ENCODE measurements at regions not wholly inside any gene's neighbourhood (a gene's known extent, or its start where the extent isn't known, plus 50 kb on each side); places are given as distances from the start of the nearest gene placed in this dataset.

DNA sequence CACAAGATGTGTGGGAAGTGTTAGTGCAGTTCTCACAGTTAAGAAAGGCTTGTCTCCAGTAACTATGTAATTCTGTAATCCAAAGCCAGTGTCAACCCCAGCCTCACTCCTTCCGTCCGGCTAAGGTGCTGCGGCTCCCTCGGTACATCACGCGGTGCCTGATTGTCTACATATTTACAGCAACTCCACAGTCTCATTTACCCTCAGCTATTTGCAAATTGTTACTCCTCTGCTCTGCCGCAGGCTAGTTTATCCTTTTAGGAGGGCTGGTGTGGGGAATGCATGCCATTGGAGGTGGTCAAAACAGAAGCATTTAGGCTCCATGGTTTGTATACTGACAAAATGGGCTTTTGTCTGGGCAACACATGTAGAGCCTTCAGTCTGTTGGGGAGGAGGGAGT, 358.3 kb downstream of the METTL15 start:
- H3K4me1 ChIP-seq, result no peaks in the 10 kb centered on the region
- ATAC-seq, result no peak
- WGBS, 2 donors, result 95 to 98% methylated on average over 7 of the region's 7 CpGs
- DNase-seq, result no peak
- H3K27ac ChIP-seq, result no peak overlapping the region
- no peaks in the 10 kb centered on the region for H3K27me3 ChIP-seq
- TF ChIP-seq, protein P1, sequence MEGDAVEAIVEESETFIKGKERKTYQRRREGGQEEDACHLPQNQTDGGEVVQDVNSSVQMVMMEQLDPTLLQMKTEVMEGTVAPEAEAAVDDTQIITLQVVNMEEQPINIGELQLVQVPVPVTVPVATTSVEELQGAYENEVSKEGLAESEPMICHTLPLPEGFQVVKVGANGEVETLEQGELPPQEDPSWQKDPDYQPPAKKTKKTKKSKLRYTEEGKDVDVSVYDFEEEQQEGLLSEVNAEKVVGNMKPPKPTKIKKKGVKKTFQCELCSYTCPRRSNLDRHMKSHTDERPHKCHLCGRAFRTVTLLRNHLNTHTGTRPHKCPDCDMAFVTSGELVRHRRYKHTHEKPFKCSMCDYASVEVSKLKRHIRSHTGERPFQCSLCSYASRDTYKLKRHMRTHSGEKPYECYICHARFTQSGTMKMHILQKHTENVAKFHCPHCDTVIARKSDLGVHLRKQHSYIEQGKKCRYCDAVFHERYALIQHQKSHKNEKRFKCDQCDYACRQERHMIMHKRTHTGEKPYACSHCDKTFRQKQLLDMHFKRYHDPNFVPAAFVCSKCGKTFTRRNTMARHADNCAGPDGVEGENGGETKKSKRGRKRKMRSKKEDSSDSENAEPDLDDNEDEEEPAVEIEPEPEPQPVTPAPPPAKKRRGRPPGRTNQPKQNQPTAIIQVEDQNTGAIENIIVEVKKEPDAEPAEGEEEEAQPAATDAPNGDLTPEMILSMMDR (IDR thresholded peaks at IDR 0.05), result no peak
- H3K4me3 ChIP-seq, result no peak overlapping the region
- intact Hi-C loops (cut with DNase I), result no loop called here
- no peaks in the 10 kb centered on the region for H3K9me3 ChIP-seq
- H3K36me3 ChIP-seq, result no peaks in the 10 kb centered on the region

DNA sequence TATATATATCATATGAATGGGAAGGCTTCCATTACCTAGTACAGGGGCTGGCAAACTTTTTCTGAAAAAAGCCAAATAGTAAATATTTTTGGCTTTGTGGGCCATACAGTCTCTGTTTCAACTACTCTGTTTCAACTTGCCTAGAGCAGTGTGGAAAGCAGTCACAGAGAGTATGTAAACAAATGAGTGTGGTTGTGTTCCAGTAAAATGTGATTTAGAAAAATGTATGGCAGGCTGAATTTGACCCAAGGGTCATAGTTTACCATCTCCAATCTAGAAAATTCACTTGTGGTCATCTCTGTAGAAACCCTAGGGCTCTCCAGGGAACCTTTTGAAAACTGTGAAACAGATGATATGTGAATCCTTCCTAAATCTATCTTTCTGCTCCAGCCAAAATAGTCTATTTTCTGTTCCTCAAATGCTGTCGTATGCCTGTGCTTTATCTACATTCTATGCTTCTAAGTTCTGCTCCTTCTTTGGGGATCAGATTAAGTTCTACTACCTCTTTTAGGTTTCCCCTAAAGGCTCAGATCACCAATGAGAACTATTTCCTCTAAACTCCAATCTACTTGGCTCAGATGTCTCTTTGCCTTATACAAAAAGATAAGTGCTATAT, 356.2 kb downstream of the METTL15 start:
- H3K27ac ChIP-seq, result no peak overlapping the region
- ATAC-seq (no peak), DNase-seq (no peak)
- intact Hi-C loops (cut with DNase I), result loop anchor here in 1 of 10 donors (2.0 kb wide), 1 partner anchor 20 kb away; no protein-coding TSS in a partner anchor
- H3K27me3 ChIP-seq, result no peaks in the 10 kb centered on the region
- TF ChIP-seq, protein P1 (IDR thresholded peaks at IDR 0.05), result no peak
- H3K4me3 ChIP-seq, result no peak overlapping the region
- 3 to 25% methylated on average over 1 of the region's 1 CpG for WGBS, 2 donors
- no peaks in the 10 kb centered on the region for H3K4me1 ChIP-seq
- H3K36me3 ChIP-seq, result no peaks in the 10 kb centered on the region
- no peaks in the 10 kb centered on the region for H3K9me3 ChIP-seq

DNA sequence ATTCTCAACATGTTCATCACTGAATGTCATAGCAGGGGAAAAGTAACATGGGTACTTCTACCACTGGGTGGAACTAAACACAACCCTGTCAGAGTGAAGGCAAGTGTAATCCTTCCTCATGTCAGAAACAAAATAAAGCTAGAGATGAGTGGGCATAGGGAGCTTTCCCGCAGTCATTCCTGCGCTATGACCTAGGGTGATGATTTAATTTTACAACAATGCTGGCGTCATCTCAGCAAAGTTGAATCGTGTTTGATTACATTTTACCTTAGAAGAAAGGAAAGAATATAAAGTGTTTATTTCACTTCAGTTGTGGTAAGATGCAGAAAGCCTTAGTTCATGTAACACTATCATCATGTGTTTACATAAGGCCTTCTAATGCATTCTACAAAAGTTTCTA, 355.6 kb downstream of the METTL15 start:
- ATAC-seq (no peak), DNase-seq (no peak)
- Histone ChIP-seq H3K27me3 (no peaks in the 10 kb centered on the region), H3K4me1 (no peaks in the 10 kb centered on the region), H3K4me3 (no peak overlapping the region), H3K27ac (no peak overlapping the region), H3K36me3 (no peaks in the 10 kb centered on the region), H3K9me3 (no peaks in the 10 kb centered on the region)
- intact Hi-C loops (cut with DNase I), result loop anchor here in 1 of 10 donors (2.0 kb wide), 1 partner anchor 21 kb away; no protein-coding TSS in a partner anchor
- WGBS, 2 donors, result 91 to 92% methylated on average over 4 of the region's 4 CpGs
- TF ChIP-seq, protein P1 (IDR thresholded peaks at IDR 0.05), result no peak

DNA sequence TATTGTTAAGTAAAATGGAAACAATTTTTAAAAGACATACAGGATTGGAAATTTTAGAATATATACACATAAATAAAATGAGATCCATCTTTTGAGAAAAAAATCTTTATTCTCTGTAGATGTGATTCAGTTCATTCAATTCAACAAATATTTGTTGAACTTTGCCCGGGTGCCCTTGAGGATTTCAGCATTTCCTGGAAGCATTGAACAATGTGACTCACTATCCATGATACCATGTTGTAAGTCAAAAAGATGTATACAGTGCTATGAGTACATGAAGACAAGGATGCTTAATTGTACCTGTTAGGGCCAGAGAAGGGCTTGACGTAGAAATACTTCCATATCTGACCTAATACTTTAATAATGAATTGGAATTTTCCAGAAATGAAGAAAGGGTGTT, 353.7 kb downstream of the METTL15 start:
- 93 to 94% methylated on average over 2 of the region's 2 CpGs for WGBS, 2 donors
- H3K36me3 ChIP-seq, result no peaks in the 10 kb centered on the region
- TF ChIP-seq, protein P1 (IDR thresholded peaks at IDR 0.05), result no peak
- H3K4me3 ChIP-seq, result no peak overlapping the region
- intact Hi-C loops (cut with DNase I), result no loop called here
- no peak for DNase-seq
- H3K9me3 ChIP-seq, result no peaks in the 10 kb centered on the region
- H3K27ac ChIP-seq, result no peak overlapping the region
- no peak for ATAC-seq
- H3K27me3 ChIP-seq, result no peaks in the 10 kb centered on the region
- no peaks in the 10 kb centered on the region for H3K4me1 ChIP-seq
